ENCODE measurements at regions not wholly inside any gene's neighbourhood (a gene's known extent, or its start where the extent isn't known, plus 50 kb on each side); places are given as distances from the start of the nearest gene placed in this dataset.

DNA sequence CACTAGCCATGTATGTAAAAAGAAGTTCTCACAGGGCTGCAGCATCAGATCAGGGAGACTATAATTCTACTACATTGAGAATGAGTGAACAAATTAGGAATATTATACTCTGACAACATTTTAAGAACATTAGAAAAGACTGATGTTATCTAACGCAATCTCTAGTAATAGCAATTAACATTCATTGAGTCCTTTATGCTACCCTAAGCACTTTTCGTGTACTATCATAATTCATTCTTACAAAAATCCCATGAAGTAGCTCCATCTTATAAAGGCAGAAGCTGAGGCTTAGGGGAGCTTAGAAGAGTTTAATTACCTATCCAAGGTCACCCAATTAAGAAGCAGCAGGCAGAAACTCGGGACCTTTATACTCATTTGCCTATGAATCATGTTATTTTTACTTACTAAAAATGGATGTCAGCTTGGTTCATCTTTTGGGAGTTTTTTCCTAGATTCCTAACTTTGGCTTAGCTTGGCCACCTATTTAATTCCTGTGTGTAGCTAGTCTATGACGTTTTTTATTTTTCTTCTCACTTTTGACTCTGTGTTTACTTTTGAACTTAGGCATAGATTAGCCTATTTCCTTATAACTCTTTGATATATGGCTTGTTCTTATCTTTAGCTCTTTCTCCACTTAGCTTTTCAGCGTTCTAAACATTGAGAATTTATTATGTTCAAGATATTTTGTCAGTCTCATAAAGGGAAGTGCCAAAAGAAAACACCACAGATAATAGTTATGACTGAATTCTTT lies 333.5 kb upstream of the DCN start:
- Mint-ChIP-seq H3K9me3 (peaks cover 0 to 7% (median 0%) of the 10 kb centered on the region in 8 donors), H3K27ac (no peak overlapping the region), H3K36me3 (no peaks in the 10 kb centered on the region), H3K4me3 (no peak overlapping the region), H3K4me1 (no peaks in the 10 kb centered on the region), H3K27me3 (peaks cover 6 to 8% of the 10 kb centered on the region in 2 donors)
- Histone ChIP-seq H3K4me1 (ENCODE audit: insufficient read depth, low read length) (no peaks in the 10 kb centered on the region), H3K4me3 (ENCODE audit: low read length in 2 of 2) (no peak overlapping the region), H3K9me3 (ENCODE audit: control insufficient read depth in 1 of 2, low read length in 2 of 2) (no peaks in the 10 kb centered on the region), H3K27ac (ENCODE audit: low read depth, low read length) (no peak overlapping the region), H3K27me3 (ENCODE audit: insufficient read depth, low read length) (no peaks in the 10 kb centered on the region), H3K36me3 (ENCODE audit: insufficient read depth, low read length) (no peaks in the 10 kb centered on the region)
- intact Hi-C loops (cut with micrococcal nuclease), result no loop called here
- no peak for DNase-seq
- ChIA-PET POLR2A (ENCODE audit: partially characterized antibody) (no interaction called here), CTCF (ENCODE audit: partially characterized antibody) (no interaction called here)

DNA sequence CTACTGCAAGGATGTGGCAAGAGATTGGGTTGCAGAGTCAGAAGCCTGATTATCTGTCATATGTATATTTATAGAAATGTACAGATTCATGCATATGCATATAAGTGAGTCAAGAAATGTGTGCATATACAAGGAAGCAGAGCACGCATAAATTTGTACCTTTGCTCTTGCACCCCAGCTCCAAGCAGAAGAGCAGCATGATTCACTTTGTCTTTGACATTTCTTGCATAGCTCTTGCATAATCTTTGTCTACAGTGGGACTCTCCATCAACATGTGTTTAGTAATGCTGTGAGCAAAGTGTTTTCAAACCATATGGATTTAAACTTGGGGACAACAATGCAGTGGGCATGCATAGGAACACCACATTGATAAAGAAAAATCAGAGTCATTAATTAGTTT lies 330.7 kb upstream of the DCN start:
- H3K4me3 Mint-ChIP-seq, result no peak overlapping the region
- H3K36me3 Mint-ChIP-seq, result no peaks in the 10 kb centered on the region
- intact Hi-C loops (cut with micrococcal nuclease), result no loop called here
- no peak overlapping the region for H3K27ac Mint-ChIP-seq
- Histone ChIP-seq H3K4me1 (ENCODE audit: insufficient read depth, low read length) (no peaks in the 10 kb centered on the region), H3K36me3 (ENCODE audit: insufficient read depth, low read length) (no peaks in the 10 kb centered on the region), H3K27me3 (ENCODE audit: insufficient read depth, low read length) (no peaks in the 10 kb centered on the region), H3K4me3 (ENCODE audit: low read length in 2 of 2) (no peak overlapping the region), H3K9me3 (ENCODE audit: control insufficient read depth in 1 of 2, low read length in 2 of 2) (no peaks in the 10 kb centered on the region), H3K27ac (ENCODE audit: low read depth, low read length) (no peak overlapping the region)
- CTCF ChIA-PET (ENCODE audit: partially characterized antibody), result interaction anchor here (1.2 kb wide), 1 partner anchor 14 kb away, joined by 3 read pairs; no protein-coding TSS in a partner anchor
- no peak for DNase-seq
- no peaks in the 10 kb centered on the region for H3K4me1 Mint-ChIP-seq
- POLR2A ChIA-PET (ENCODE audit: partially characterized antibody), result no interaction called here
- H3K27me3 Mint-ChIP-seq, result peaks cover 6% of the 10 kb centered on the region in 2 donors
- H3K9me3 Mint-ChIP-seq, result no peaks in the 10 kb centered on the region

DNA sequence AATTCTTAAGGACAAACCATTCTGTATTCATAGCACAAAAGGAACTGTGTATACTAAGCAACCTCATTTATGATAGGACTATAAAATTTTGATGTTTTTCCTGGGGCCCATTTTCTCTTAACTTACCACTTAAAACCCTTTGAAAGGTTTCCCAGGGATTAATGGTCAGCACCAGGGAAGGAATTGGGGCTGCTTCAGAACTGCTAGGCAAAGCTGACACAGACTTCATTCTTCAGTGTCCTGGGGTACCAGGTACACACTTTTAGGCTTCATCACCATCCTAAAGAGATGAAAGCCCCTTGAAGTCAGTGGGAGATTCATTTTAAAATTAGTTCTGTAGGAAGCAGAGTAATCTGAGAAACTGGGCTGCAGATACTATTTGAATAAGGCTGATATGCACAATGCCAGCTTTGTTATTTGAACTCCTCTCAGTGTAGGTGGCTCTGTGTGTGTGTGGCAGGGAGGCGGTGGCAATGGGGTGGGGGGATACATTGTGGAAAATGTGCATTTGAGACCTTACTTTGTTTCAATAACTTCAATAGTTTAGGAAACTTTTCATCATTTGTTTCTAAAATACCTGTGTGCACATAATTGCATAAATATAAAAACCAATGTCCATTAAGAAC lies 329.3 kb upstream of the DCN start:
- Histone ChIP-seq H3K27me3 (ENCODE audit: insufficient read depth, low read length) (no peaks in the 10 kb centered on the region), H3K36me3 (ENCODE audit: insufficient read depth, low read length) (no peaks in the 10 kb centered on the region), H3K9me3 (ENCODE audit: control insufficient read depth in 1 of 2, low read length in 2 of 2) (no peaks in the 10 kb centered on the region), H3K27ac (ENCODE audit: low read depth, low read length) (no peak overlapping the region), H3K4me3 (ENCODE audit: low read length in 2 of 2) (no peak overlapping the region), H3K4me1 (ENCODE audit: insufficient read depth, low read length) (no peaks in the 10 kb centered on the region)
- H3K9me3 Mint-ChIP-seq, result no peaks in the 10 kb centered on the region
- intact Hi-C loops (cut with micrococcal nuclease), result no loop called here
- H3K27ac Mint-ChIP-seq, result no peak overlapping the region
- peaks cover 1 to 6% of the 10 kb centered on the region in 2 donors for H3K27me3 Mint-ChIP-seq
- no peaks in the 10 kb centered on the region for H3K36me3 Mint-ChIP-seq
- no peaks in the 10 kb centered on the region for H3K4me1 Mint-ChIP-seq
- CTCF ChIA-PET (ENCODE audit: partially characterized antibody), result no interaction called here
- H3K4me3 Mint-ChIP-seq, result no peak overlapping the region
- DNase-seq, result no peak
- POLR2A ChIA-PET (ENCODE audit: partially characterized antibody), result no interaction called here

DNA sequence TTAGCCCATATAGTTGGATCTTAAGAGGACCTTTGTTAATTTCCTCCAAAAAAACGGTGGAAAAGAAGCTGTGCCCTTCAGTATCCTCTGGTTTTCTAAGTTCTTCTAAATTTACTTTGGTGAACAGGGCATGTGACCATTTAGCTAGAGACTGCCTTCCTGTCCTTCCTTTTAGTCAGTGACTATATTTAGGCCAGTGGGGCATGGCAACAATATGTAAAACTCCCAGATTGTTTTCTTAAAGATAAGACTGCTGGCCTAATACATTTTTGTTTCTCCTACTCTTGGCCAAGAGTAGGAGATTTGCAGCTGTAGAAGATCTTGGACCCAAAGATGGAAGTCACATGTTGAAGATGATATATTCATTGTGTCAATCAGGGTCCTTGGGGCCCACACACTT lies 325.1 kb upstream of the DCN start:
- Mint-ChIP-seq H3K4me3 (no peak overlapping the region), H3K9me3 (no peaks in the 10 kb centered on the region)
- intact Hi-C loops (cut with micrococcal nuclease), result no loop called here

DNA sequence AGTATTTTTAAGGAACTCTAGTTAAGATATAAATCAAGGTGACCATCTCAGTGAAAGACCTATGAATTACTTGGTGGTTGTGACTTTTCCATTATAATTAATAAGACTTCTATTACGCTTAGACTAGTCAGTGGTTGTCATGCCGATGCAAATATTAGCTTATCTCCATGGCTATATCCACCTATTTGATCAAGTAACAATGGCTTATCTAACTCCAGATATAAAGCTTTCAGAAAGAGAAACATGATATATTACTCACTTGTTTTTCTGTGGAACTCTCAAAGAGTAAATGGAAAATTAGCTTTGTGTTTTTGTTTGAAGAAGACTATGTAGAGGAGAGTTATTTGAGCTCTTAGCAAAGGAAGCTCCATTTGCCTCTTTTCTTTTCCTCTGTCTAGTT lies 323.8 kb upstream of the DCN start:
- DNase-seq, result no peak
- POLR2A ChIA-PET (ENCODE audit: partially characterized antibody), result no interaction called here
- CTCF ChIA-PET (ENCODE audit: partially characterized antibody), result interaction anchor here (0.5 kb wide), 1 partner anchor 15 kb away, joined by 5 read pairs; no protein-coding TSS in a partner anchor
- H3K36me3 Mint-ChIP-seq, result no peaks in the 10 kb centered on the region
- H3K4me3 Mint-ChIP-seq, result no peak overlapping the region
- intact Hi-C loops (cut with micrococcal nuclease), result no loop called here
- no peaks in the 10 kb centered on the region for H3K4me1 ChIP-seq (ENCODE audit: insufficient read depth, low read length)
- no peaks in the 10 kb centered on the region for H3K9me3 ChIP-seq (ENCODE audit: control insufficient read depth in 1 of 2, low read length in 2 of 2)
- H3K4me3 ChIP-seq (ENCODE audit: low read length in 2 of 2), result no peak overlapping the region
- H3K9me3 Mint-ChIP-seq, result no peaks in the 10 kb centered on the region
- H3K36me3 ChIP-seq (ENCODE audit: insufficient read depth, low read length), result no peaks in the 10 kb centered on the region
- H3K27ac Mint-ChIP-seq, result no peak overlapping the region
- no peaks in the 10 kb centered on the region for H3K4me1 Mint-ChIP-seq
- H3K27me3 Mint-ChIP-seq, result peaks cover 0 to 3% of the 10 kb centered on the region in 2 donors
- H3K27me3 ChIP-seq (ENCODE audit: insufficient read depth, low read length), result no peaks in the 10 kb centered on the region
- no peak overlapping the region for H3K27ac ChIP-seq (ENCODE audit: low read depth, low read length)

More for the DNA sequence above, 325.1 kb upstream of the DCN start:
- H3K27ac ChIP-seq (ENCODE audit: low read depth, low read length), result no peak overlapping the region
- POLR2A ChIA-PET (ENCODE audit: partially characterized antibody), result no interaction called here
- H3K9me3 ChIP-seq (ENCODE audit: control insufficient read depth in 1 of 2, low read length in 2 of 2), result no peaks in the 10 kb centered on the region
- no peaks in the 10 kb centered on the region for H3K36me3 Mint-ChIP-seq
- DNase-seq, result no peak
- no peaks in the 10 kb centered on the region for H3K4me1 ChIP-seq (ENCODE audit: insufficient read depth, low read length)
- no peaks in the 10 kb centered on the region for H3K27me3 ChIP-seq (ENCODE audit: insufficient read depth, low read length)
- no peaks in the 10 kb centered on the region for H3K4me1 Mint-ChIP-seq
- H3K27me3 Mint-ChIP-seq, result peaks cover 0 to 3% of the 10 kb centered on the region in 2 donors
- CTCF ChIA-PET (ENCODE audit: partially characterized antibody), result no interaction called here
- H3K4me3 ChIP-seq (ENCODE audit: low read length in 2 of 2), result no peak overlapping the region
- no peaks in the 10 kb centered on the region for H3K36me3 ChIP-seq (ENCODE audit: insufficient read depth, low read length)
- H3K27ac Mint-ChIP-seq, result no peak overlapping the region

DNA sequence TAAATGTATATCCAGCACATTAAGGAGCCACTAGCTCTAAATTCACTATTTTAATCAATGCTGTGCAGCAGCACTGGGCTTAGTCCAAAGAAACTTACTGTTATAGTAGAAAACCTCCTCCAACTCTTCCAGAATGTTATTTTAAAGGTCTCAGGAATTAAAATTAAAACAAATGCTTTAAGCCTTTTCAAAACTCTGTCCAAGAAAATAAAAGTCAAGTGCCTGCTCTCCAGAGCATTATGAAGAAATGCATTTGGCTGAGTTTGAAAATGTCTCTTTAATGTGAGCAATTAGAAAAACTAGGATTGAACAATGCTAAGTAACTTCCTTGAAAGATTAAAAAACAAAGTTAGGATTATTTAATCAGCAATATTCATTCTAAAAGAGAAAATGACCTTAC lies 322.4 kb upstream of the DCN start:
- ChIA-PET CTCF (ENCODE audit: partially characterized antibody) (no interaction called here), POLR2A (ENCODE audit: partially characterized antibody) (no interaction called here)
- no peaks in the 10 kb centered on the region for H3K27me3 ChIP-seq (ENCODE audit: insufficient read depth, low read length)
- H3K27ac Mint-ChIP-seq, result peak overlapping the region in 1 of 7 donors; percentile 24
- H3K9me3 Mint-ChIP-seq, result no peaks in the 10 kb centered on the region
- H3K27me3 Mint-ChIP-seq, result peaks cover 0 to 3% of the 10 kb centered on the region in 2 donors
- H3K36me3 Mint-ChIP-seq, result no peaks in the 10 kb centered on the region
- H3K4me3 ChIP-seq (ENCODE audit: low read length in 2 of 2), result no peak overlapping the region
- no peak overlapping the region for H3K27ac ChIP-seq (ENCODE audit: low read depth, low read length)
- no peaks in the 10 kb centered on the region for H3K36me3 ChIP-seq (ENCODE audit: insufficient read depth, low read length)
- intact Hi-C loops (cut with micrococcal nuclease), result no loop called here
- H3K4me3 Mint-ChIP-seq, result no peak overlapping the region
- H3K4me1 ChIP-seq (ENCODE audit: insufficient read depth, low read length), result no peaks in the 10 kb centered on the region
- H3K9me3 ChIP-seq (ENCODE audit: control insufficient read depth in 1 of 2, low read length in 2 of 2), result no peaks in the 10 kb centered on the region
- H3K4me1 Mint-ChIP-seq, result no peaks in the 10 kb centered on the region
- DNase-seq, result no peak

DNA sequence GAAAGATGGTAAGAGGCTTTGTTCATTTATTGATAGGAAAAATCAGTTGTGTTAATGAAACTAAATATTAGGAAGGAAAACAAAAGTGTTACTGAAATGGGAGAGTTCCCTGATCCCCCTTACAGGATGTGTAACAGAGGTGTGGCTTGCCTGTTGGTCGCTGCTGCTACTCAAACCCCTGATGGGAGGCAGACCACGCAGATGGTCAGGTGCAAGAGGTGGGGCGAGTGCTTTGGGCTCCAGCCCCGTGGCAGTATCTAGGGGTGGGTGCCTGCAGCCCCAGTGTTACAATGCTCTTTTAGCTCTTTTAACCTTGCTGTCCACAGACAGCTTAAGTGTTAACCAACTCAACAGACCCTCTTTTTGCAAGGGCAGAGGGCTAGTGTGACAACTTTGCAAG lies 319.6 kb upstream of the DCN start:
- Mint-ChIP-seq H3K36me3 (no peaks in the 10 kb centered on the region), H3K4me3 (no peak overlapping the region), H3K9me3 (no peaks in the 10 kb centered on the region), H3K27me3 (peaks cover 0 to 3% of the 10 kb centered on the region in 2 donors), H3K27ac (no peak overlapping the region), H3K4me1 (no peaks in the 10 kb centered on the region)
- Histone ChIP-seq H3K27me3 (ENCODE audit: insufficient read depth, low read length) (no peaks in the 10 kb centered on the region), H3K27ac (ENCODE audit: low read depth, low read length) (no peak overlapping the region), H3K9me3 (ENCODE audit: control insufficient read depth in 1 of 2, low read length in 2 of 2) (no peaks in the 10 kb centered on the region), H3K4me1 (ENCODE audit: insufficient read depth, low read length) (no peaks in the 10 kb centered on the region), H3K36me3 (ENCODE audit: insufficient read depth, low read length) (no peaks in the 10 kb centered on the region), H3K4me3 (ENCODE audit: low read length in 2 of 2) (no peak overlapping the region)
- POLR2A ChIA-PET (ENCODE audit: partially characterized antibody), result no interaction called here
- DNase-seq, result no peak
- CTCF ChIA-PET (ENCODE audit: partially characterized antibody), result no interaction called here
- intact Hi-C loops (cut with micrococcal nuclease), result no loop called here

Data from CD4-positive, alpha-beta memory T cell (primary cell).